ENCODE measurements at regions not wholly inside any gene's neighbourhood (a gene's known extent, or its start where the extent isn't known, plus 50 kb on each side); places are given as distances from the start of the nearest gene placed in this dataset.

DNA sequence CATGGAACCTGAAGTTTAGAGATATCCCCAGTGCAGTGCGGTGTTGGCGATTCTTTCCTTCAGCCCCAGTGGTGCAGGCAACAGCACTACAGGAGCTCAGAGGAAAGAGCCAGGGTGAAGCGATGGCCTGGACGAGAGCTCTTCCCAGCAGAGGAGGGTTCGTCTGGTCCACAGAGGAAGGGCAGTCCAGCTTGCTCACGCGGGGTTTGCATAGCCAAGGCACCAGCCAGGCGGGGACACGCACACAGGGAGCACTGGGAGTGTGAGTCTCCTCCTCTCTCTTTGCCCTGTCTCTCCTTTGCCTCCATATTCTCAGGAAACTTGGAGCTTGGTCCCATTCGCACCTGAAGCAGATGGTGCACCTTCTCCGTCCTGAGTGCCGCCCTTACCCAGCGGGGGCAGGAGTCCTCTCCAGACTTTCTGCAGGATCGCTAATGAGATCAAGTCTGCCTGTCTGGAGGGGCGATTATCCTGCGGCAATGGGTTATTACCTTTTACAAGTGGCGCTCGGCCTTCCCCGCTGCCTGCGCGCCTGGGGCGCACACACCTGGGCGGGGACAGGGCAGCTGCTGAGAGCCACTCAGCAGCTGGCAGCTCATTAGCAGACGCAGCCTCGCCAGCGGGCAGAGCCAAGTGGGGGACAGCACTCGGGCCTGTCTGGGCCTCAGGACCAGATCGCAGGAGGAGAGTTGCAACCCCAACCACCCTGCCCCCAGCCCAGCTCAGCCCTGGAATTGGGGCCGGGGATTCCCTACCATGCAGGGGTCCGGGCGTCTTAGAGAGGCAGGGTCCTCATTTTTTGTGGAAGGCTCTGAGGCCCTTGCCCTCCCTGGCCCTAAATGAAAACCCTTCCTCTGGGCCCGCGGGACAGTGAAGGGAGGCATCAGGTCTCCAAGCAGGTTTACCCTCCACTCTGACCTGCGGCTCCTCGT is 119.0 kb upstream of the MEF2A start:
- no peaks in the 10 kb centered on the region for H4K20me1 ChIP-seq (ENCODE audit: insufficient read depth, low read depth, low read length)
- no peaks in the 10 kb centered on the region for H3K36me3 ChIP-seq (ENCODE audit: insufficient read depth, low read length)
- H3K4me3 ChIP-seq (ENCODE audit: low read length) = no peak overlapping the region
- no peak overlapping the region for H3K4me2 ChIP-seq (ENCODE audit: low read depth, low read length, poor library complexity, severe bottlenecking)
- no peak for DNase-seq
- no peaks in the 10 kb centered on the region for H3K9me2 ChIP-seq (replicated peaks; ENCODE audit: insufficient read depth, low read length)
- H2AFZ ChIP-seq (ENCODE audit: low read length) = no peak overlapping the region
- no peaks in the 10 kb centered on the region for H3K79me2 ChIP-seq (ENCODE audit: low read length)
- H3K27ac ChIP-seq (ENCODE audit: low read length) = no peak overlapping the region
- peaks cover 17% of the 10 kb centered on the region for H3K4me1 ChIP-seq (ENCODE audit: low read length)
- H3K27me3 ChIP-seq (ENCODE audit: low read length) = no peaks in the 10 kb centered on the region
- no peak overlapping the region for H3K9ac ChIP-seq (ENCODE audit: low read length)
- no peaks in the 10 kb centered on the region for H3K9me3 ChIP-seq (ENCODE audit: low read length)

- Histone ChIP-seq H3K27me3 (ENCODE audit: low read length) (no peaks in the 10 kb centered on the region), H3K4me3 (ENCODE audit: low read length) (no peak overlapping the region), H3K4me2 (ENCODE audit: low read depth, low read length, poor library complexity, severe bottlenecking) (peak overlapping the region; percentile 22), H3K9ac (ENCODE audit: low read length) (no peak overlapping the region), H3K27ac (ENCODE audit: low read length) (no peak overlapping the region), H4K20me1 (ENCODE audit: insufficient read depth, low read depth, low read length) (no peaks in the 10 kb centered on the region), H3K4me1 (ENCODE audit: low read length) (peaks cover 12% of the 10 kb centered on the region), H3K9me3 (ENCODE audit: low read length) (no peaks in the 10 kb centered on the region), H3K36me3 (ENCODE audit: insufficient read depth, low read length) (no peaks in the 10 kb centered on the region), H2AFZ (ENCODE audit: low read length) (no peak overlapping the region), H3K79me2 (ENCODE audit: low read length) (no peaks in the 10 kb centered on the region), H3K9me2 (replicated peaks; ENCODE audit: insufficient read depth, low read length) (no peaks in the 10 kb centered on the region)
- DNase-seq = no peak
Observed at GRCh38 chr15:99447497-99448371, 118.0 kb upstream of the MEF2A start.

- Histone ChIP-seq H3K4me1 (ENCODE audit: low read length) (peaks cover 14% of the 10 kb centered on the region), H3K27ac (ENCODE audit: low read length) (no peak overlapping the region)
Observed at GRCh38 chr15:99449514-99449913, 116.3 kb upstream of the MEF2A start.

GRCh38 chr15:99450896-99451358 is 114.9 kb upstream of the MEF2A start:
- no peaks in the 10 kb centered on the region for H3K9me2 ChIP-seq (replicated peaks; ENCODE audit: insufficient read depth, low read length)
- no peaks in the 10 kb centered on the region for H3K27me3 ChIP-seq (ENCODE audit: low read length)
- H3K27ac ChIP-seq (ENCODE audit: low read length) = no peak overlapping the region
- H2AFZ ChIP-seq (ENCODE audit: low read length) = peak overlapping the region; percentile 56; the same call in 1 of the 2 replicates
- H3K9me3 ChIP-seq (ENCODE audit: low read length) = no peaks in the 10 kb centered on the region
- H3K4me3 ChIP-seq (ENCODE audit: low read length) = no peak overlapping the region
- H4K20me1 ChIP-seq (ENCODE audit: insufficient read depth, low read depth, low read length) = no peaks in the 10 kb centered on the region
- H3K79me2 ChIP-seq (ENCODE audit: low read length) = no peaks in the 10 kb centered on the region
- H3K4me1 ChIP-seq (ENCODE audit: low read length) = peaks cover 14% of the 10 kb centered on the region
- peak overlapping the region; percentile 11 for H3K4me2 ChIP-seq (ENCODE audit: low read depth, low read length, poor library complexity, severe bottlenecking)
- DNase-seq = no peak
- H3K9ac ChIP-seq (ENCODE audit: low read length) = no peak overlapping the region
- no peaks in the 10 kb centered on the region for H3K36me3 ChIP-seq (ENCODE audit: insufficient read depth, low read length)

More at GRCh38 chr15:99449514-99449913, 116.3 kb upstream of the MEF2A start:
- no peak overlapping the region for H3K9ac ChIP-seq (ENCODE audit: low read length)
- DNase-seq = no peak
- H3K4me2 ChIP-seq (ENCODE audit: low read depth, low read length, poor library complexity, severe bottlenecking) = no peak overlapping the region
- no peaks in the 10 kb centered on the region for H3K9me3 ChIP-seq (ENCODE audit: low read length)
- H4K20me1 ChIP-seq (ENCODE audit: insufficient read depth, low read depth, low read length) = no peaks in the 10 kb centered on the region
- no peaks in the 10 kb centered on the region for H3K9me2 ChIP-seq (replicated peaks; ENCODE audit: insufficient read depth, low read length)
- no peak overlapping the region for H3K4me3 ChIP-seq (ENCODE audit: low read length)
- H3K27me3 ChIP-seq (ENCODE audit: low read length) = no peaks in the 10 kb centered on the region
- no peak overlapping the region for H2AFZ ChIP-seq (ENCODE audit: low read length)
- no peaks in the 10 kb centered on the region for H3K79me2 ChIP-seq (ENCODE audit: low read length)
- H3K36me3 ChIP-seq (ENCODE audit: insufficient read depth, low read length) = no peaks in the 10 kb centered on the region

DNA sequence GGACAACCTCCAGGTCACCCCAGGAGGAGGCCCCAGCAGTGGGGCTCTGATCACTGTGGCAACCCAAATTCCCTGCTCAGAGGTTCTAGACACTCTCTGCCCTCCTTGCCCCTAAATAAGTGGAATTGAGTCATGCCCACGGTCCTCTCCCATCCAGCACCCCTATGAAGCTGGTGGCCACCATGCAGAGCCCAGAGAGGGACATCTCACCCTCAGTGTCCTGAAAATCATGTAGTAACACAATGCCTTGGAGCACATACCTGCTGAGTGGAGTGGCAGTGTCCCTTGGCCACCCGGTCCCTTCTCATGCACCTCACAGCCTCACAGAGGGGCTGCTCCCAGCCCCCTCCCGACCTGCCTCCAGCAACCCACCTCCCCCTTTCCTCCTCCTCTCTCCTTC is 114.3 kb upstream of the MEF2A start:
- Histone ChIP-seq H3K4me3 (ENCODE audit: low read length) (no peak overlapping the region), H2AFZ (ENCODE audit: low read length) (no peak overlapping the region), H3K79me2 (ENCODE audit: low read length) (no peaks in the 10 kb centered on the region), H3K9me3 (ENCODE audit: low read length) (no peaks in the 10 kb centered on the region), H3K36me3 (ENCODE audit: insufficient read depth, low read length) (no peaks in the 10 kb centered on the region), H3K27ac (ENCODE audit: low read length) (no peak overlapping the region), H4K20me1 (ENCODE audit: insufficient read depth, low read depth, low read length) (no peaks in the 10 kb centered on the region), H3K4me1 (ENCODE audit: low read length) (peaks cover 14% of the 10 kb centered on the region), H3K27me3 (ENCODE audit: low read length) (no peaks in the 10 kb centered on the region), H3K4me2 (ENCODE audit: low read depth, low read length, poor library complexity, severe bottlenecking) (no peak overlapping the region), H3K9ac (ENCODE audit: low read length) (no peak overlapping the region), H3K9me2 (replicated peaks; ENCODE audit: insufficient read depth, low read length) (no peaks in the 10 kb centered on the region)
- DNase-seq = no peak

DNA sequence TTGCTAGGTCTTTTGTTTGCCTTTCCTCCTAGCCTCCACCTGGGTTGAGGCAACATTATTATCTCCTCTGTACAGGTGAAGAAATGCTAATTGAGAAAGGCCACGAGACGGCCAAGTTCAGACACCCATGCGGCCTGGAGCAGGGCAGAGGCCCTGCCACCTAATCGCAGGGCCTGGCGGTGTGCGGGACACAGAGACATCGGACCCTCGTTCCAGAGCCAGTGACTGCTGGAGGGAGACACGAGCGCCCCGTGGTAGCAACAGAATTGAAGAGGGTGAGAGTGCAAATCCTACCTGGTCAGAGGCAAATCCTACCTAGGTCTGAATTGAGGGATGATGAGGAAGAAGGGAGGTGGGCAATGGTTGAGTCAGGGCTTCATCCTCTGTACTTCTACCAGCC is 113.8 kb upstream of the MEF2A start:
- H3K4me2 ChIP-seq (ENCODE audit: low read depth, low read length, poor library complexity, severe bottlenecking) = no peak overlapping the region
- H3K9me2 ChIP-seq (replicated peaks; ENCODE audit: insufficient read depth, low read length) = no peaks in the 10 kb centered on the region
- no peak overlapping the region for H3K4me3 ChIP-seq (ENCODE audit: low read length)
- no peaks in the 10 kb centered on the region for H4K20me1 ChIP-seq (ENCODE audit: insufficient read depth, low read depth, low read length)
- H3K79me2 ChIP-seq (ENCODE audit: low read length) = no peaks in the 10 kb centered on the region
- no peaks in the 10 kb centered on the region for H3K9me3 ChIP-seq (ENCODE audit: low read length)
- peaks cover 14% of the 10 kb centered on the region for H3K4me1 ChIP-seq (ENCODE audit: low read length)
- H3K27ac ChIP-seq (ENCODE audit: low read length) = no peak overlapping the region
- no peak for DNase-seq
- H3K27me3 ChIP-seq (ENCODE audit: low read length) = no peaks in the 10 kb centered on the region
- no peak overlapping the region for H3K9ac ChIP-seq (ENCODE audit: low read length)
- no peaks in the 10 kb centered on the region for H3K36me3 ChIP-seq (ENCODE audit: insufficient read depth, low read length)
- no peak overlapping the region for H2AFZ ChIP-seq (ENCODE audit: low read length)

DNA sequence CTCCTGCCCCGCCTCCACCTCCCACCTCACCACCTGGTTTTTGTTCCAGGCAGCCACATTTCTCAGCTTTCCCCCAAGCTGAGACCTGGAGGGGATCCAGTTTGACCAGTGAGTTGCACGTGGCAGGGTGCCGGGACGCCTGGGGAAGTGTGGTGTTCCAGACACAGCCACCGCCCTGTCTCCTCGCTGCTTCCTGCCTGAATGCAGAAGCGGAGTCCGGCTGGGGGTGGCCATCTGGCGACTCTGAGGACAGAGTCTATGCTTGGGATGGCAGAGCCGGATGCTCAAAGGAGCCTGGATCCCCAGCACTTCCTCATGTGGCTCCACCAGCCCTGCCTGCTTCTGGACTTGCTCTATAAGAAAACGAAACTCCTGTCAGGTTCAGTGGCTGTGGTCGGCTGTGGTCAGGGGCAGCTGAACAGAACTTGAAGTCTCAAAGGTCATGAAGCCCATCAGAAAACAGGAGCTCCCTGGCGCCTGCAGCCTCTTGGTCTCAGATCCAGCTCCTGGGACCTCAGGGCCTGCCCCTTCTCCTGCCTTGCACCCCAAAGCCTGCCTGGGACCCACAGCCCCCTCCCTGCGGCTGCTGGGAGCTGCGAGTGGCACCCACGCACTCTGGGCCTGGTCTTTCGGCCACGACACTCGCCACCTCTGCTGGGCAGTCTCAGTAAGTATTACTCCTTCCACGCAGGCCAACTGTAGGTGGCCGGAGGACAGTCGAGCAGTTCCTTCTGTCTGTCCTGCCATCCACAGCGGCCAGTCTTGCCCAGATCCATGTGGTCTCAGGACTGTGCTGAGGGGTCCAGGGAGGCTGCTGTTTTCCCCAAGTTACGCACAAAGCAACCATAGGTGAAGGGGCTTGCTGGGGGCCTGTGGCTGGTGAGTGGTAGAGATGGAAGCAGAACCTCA is 112.8 kb upstream of the MEF2A start:
- no peaks in the 10 kb centered on the region for H3K79me2 ChIP-seq (ENCODE audit: low read length)
- H3K36me3 ChIP-seq (ENCODE audit: insufficient read depth, low read length) = no peaks in the 10 kb centered on the region
- peak overlapping the region; percentile 7; the same call in 1 of the 2 replicates for H2AFZ ChIP-seq (ENCODE audit: low read length)
- H3K4me1 ChIP-seq (ENCODE audit: low read length) = peaks cover 10% of the 10 kb centered on the region
- no peaks in the 10 kb centered on the region for H3K27me3 ChIP-seq (ENCODE audit: low read length)
- no peaks in the 10 kb centered on the region for H3K9me2 ChIP-seq (replicated peaks; ENCODE audit: insufficient read depth, low read length)
- H4K20me1 ChIP-seq (ENCODE audit: insufficient read depth, low read depth, low read length) = no peaks in the 10 kb centered on the region
- H3K27ac ChIP-seq (ENCODE audit: low read length) = no peak overlapping the region
- DNase-seq = no peak
- no peaks in the 10 kb centered on the region for H3K9me3 ChIP-seq (ENCODE audit: low read length)
- H3K4me3 ChIP-seq (ENCODE audit: low read length) = peak overlapping the region; percentile 25; the same call in 1 of the 2 replicates
- 0 out of 2 replicates have a peak overlapping the region, but pooled peaks have one; percentile 27 for H3K9ac ChIP-seq (ENCODE audit: low read length)
- peak overlapping the region; percentile 43 for H3K4me2 ChIP-seq (ENCODE audit: low read depth, low read length, poor library complexity, severe bottlenecking)

All from Karpas-422 (cell line).